CD4-positive, CD25-positive, alpha-beta regulatory T cell (primary cell): ENCODE measurements at regions not wholly inside any gene's neighbourhood (a gene's known extent, or its start where the extent isn't known, plus 50 kb on each side); places are given as distances from the start of the nearest gene placed in this dataset.

Experiments used
- ATAC-seq, 2 donors: fragments of 150-1000 bp; cut with Tn5 transposase; one replicate each; pipeline ENCODE4 v1.10.0; 2021; ENCODE audit warnings: low read depth in 2 of 2, moderate number of reproducible peaks in 2 of 2, moderate library complexity in 1 of 2
- DNase-seq, 3 donors: peaks; one replicate each; pipeline versions ENCODE4 v3.0.0 to v3.0.0-alpha.2; 2012 to 2022; ENCODE audit warnings: mixed read lengths in 1 of 3
- H3K27ac ChIP-seq: one replicate; pipeline ENCODE4 v1.7.0; 2013; ENCODE audit warnings: mild to moderate bottlenecking, low read length; ENCODE audit not compliant: insufficient read depth, poor library complexity, severe bottlenecking
- H3K27me3 ChIP-seq: one replicate; pipeline ENCODE4 v1.7.0; 2013; ENCODE audit warnings: low read length; ENCODE audit not compliant: control insufficient read depth, insufficient read depth
- H3K36me3 ChIP-seq: one replicate; pipeline ENCODE4 v1.7.0; 2013; ENCODE audit warnings: mild to moderate bottlenecking, low read length, moderate library complexity; ENCODE audit not compliant: control insufficient read depth, insufficient read depth
- H3K4me1 ChIP-seq: 2 replicates; pipeline ENCODE4 v1.7.0; 2013; ENCODE audit warnings: mild to moderate bottlenecking, low read length; ENCODE audit not compliant: insufficient read depth, control insufficient read depth, poor library complexity, severe bottlenecking
- H3K4me3 ChIP-seq: one replicate; pipeline ENCODE4 v1.7.0; 2013; ENCODE audit warnings: low read depth, mild to moderate bottlenecking, low read length, moderate library complexity
- H3K9me3 ChIP-seq, 2 experiments: 1 replicate in 1 of 2; 2 replicates in 1 of 2; pipeline ENCODE4 v1.7.0; 2013; ENCODE audit warnings: low read length in 2 of 2, mild to moderate bottlenecking in 1 of 2, moderate library complexity in 1 of 2; ENCODE audit not compliant: control insufficient read depth in 2 of 2
- H3K27ac Mint-ChIP-seq, 3 donors: one replicate each; pipeline ENCODE4 v1.8.0; 2020 to 2022; ENCODE audit warnings: mild to moderate bottlenecking in 3 of 3, mixed read lengths in 3 of 3, moderate library complexity in 2 of 3
- H3K27me3 Mint-ChIP-seq: one replicate; pipeline ENCODE4 v1.8.0; 2022; ENCODE audit warnings: mild to moderate bottlenecking, mixed read lengths
- H3K36me3 Mint-ChIP-seq: one replicate; pipeline ENCODE4 v1.8.0; 2020; ENCODE audit warnings: mixed read lengths
- H3K4me1 Mint-ChIP-seq, 4 donors: one replicate each; pipeline ENCODE4 v1.8.0; 2020 to 2022; ENCODE audit warnings: mixed read lengths in 4 of 4, mild to moderate bottlenecking in 1 of 4
- H3K4me3 Mint-ChIP-seq, 4 donors: one replicate each; pipeline ENCODE4 v1.8.0; 2020 to 2022; ENCODE audit warnings: mild to moderate bottlenecking in 4 of 4, mixed read lengths in 4 of 4, moderate library complexity in 3 of 4
- H3K9me3 Mint-ChIP-seq, 7 donors: one replicate each; pipeline ENCODE4 v1.8.0; 2020 to 2022; ENCODE audit warnings: mixed read lengths in 7 of 7, mild to moderate bottlenecking in 3 of 7, moderate library complexity in 2 of 7

- Histone ChIP-seq H3K27ac (no peak overlapping the region), H3K36me3 (no peaks in the 10 kb centered on the region), H3K4me1 (no peaks in the 10 kb centered on the region), H3K27me3 (no peaks in the 10 kb centered on the region), H3K4me3 (no peak overlapping the region), H3K9me3 (no peaks in the 10 kb centered on the region)
- DNase-seq = no peak
- H3K4me3 Mint-ChIP-seq = no peak overlapping the region
- H3K36me3 Mint-ChIP-seq = no peaks in the 10 kb centered on the region
- H3K27ac Mint-ChIP-seq = no peak overlapping the region
- H3K4me1 Mint-ChIP-seq = no peaks in the 10 kb centered on the region
- no peaks in the 10 kb centered on the region for H3K27me3 Mint-ChIP-seq
- ATAC-seq = no peak
- H3K9me3 Mint-ChIP-seq = peaks cover 3 to 16% (median 6%) of the 10 kb centered on the region in 7 donors
Measured at GRCh38 chr5:105708442-105708841, 1962.3 kb downstream of the EFNA5 start.

GRCh38 chr5:105702323-105702722 is 1968.4 kb downstream of the EFNA5 start:
- Mint-ChIP-seq H3K4me1 (no peaks in the 10 kb centered on the region), H3K27ac (no peak overlapping the region), H3K36me3 (no peaks in the 10 kb centered on the region), H3K9me3 (peaks cover 3 to 37% (median 9%) of the 10 kb centered on the region in 7 donors), H3K27me3 (no peaks in the 10 kb centered on the region), H3K4me3 (no peak overlapping the region)
- no peak overlapping the region for H3K4me3 ChIP-seq
- DNase-seq (no peak), ATAC-seq (no peak)
- no peak overlapping the region for H3K27ac ChIP-seq
- no peaks in the 10 kb centered on the region for H3K27me3 ChIP-seq
- H3K4me1 ChIP-seq = no peaks in the 10 kb centered on the region
- H3K9me3 ChIP-seq = peaks cover 3 to 19% of the 10 kb centered on the region in 2 experiments
- no peaks in the 10 kb centered on the region for H3K36me3 ChIP-seq

GRCh38 chr5:105696440-105696839 is 1974.3 kb downstream of the EFNA5 start:
- H3K36me3 ChIP-seq = no peaks in the 10 kb centered on the region
- Mint-ChIP-seq H3K4me1 (no peaks in the 10 kb centered on the region), H3K27ac (no peak overlapping the region), H3K9me3 (peaks cover 3 to 32% (median 8%) of the 10 kb centered on the region in 7 donors), H3K27me3 (no peaks in the 10 kb centered on the region), H3K4me3 (no peak overlapping the region), H3K36me3 (no peaks in the 10 kb centered on the region)
- no peak overlapping the region for H3K4me3 ChIP-seq
- peaks cover 3 to 23% of the 10 kb centered on the region in 2 experiments for H3K9me3 ChIP-seq
- DNase-seq (no peak), ATAC-seq (no peak)
- no peaks in the 10 kb centered on the region for H3K4me1 ChIP-seq
- H3K27ac ChIP-seq = no peak overlapping the region
- H3K27me3 ChIP-seq = no peaks in the 10 kb centered on the region

GRCh38 chr5:105695941-105696340 is 1974.8 kb downstream of the EFNA5 start:
- Histone ChIP-seq H3K27ac (no peak overlapping the region), H3K4me3 (no peak overlapping the region), H3K4me1 (no peaks in the 10 kb centered on the region), H3K9me3 (peaks cover 2 to 19% of the 10 kb centered on the region in 2 experiments), H3K36me3 (no peaks in the 10 kb centered on the region), H3K27me3 (no peaks in the 10 kb centered on the region)
- no peak overlapping the region for H3K4me3 Mint-ChIP-seq
- H3K9me3 Mint-ChIP-seq = peaks cover 2 to 28% (median 8%) of the 10 kb centered on the region in 7 donors
- no peak overlapping the region for H3K27ac Mint-ChIP-seq
- H3K27me3 Mint-ChIP-seq = no peaks in the 10 kb centered on the region
- ATAC-seq (no peak), DNase-seq (no peak)
- H3K36me3 Mint-ChIP-seq = no peaks in the 10 kb centered on the region
- H3K4me1 Mint-ChIP-seq = no peaks in the 10 kb centered on the region

- Mint-ChIP-seq H3K4me1 (no peaks in the 10 kb centered on the region), H3K27me3 (no peaks in the 10 kb centered on the region), H3K9me3 (peaks cover 0 to 8% (median 3%) of the 10 kb centered on the region in 7 donors), H3K4me3 (no peak overlapping the region), H3K27ac (no peak overlapping the region), H3K36me3 (no peaks in the 10 kb centered on the region)
- ATAC-seq = no peak
- Histone ChIP-seq H3K4me3 (no peak overlapping the region), H3K4me1 (no peaks in the 10 kb centered on the region), H3K36me3 (no peaks in the 10 kb centered on the region), H3K27ac (no peak overlapping the region), H3K9me3 (no peaks in the 10 kb centered on the region), H3K27me3 (no peaks in the 10 kb centered on the region)
- no peak for DNase-seq
Measured at GRCh38 chr5:105689596-105689995, 1981.1 kb downstream of the EFNA5 start.

DNA sequence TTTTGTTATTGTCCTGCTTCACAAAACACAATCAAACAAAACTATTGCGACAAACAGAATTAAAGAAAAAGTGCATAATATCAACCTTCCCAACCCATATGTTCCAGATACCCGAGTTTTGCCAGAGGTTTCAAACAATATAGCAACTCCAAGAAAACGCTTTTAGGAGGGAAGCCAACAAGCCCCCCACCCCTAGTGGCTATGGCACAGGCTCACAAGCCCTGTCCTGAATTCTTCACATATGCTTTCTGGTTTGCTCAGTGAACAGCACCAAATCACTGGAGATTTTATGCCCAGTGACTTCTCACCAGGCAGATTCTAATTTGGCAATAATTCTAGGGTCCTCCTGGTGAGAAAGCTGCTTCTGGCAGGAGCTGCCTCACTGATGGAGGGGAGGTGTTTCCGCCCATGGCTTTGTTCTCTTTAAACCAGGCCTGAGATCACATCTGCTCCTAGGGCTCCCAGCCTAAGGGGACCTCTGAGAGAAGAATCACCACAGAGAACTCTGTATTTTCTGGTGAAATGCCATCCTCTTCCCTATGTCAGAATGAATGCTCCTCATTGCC is 1982.4 kb downstream of the EFNA5 start:
- no peaks in the 10 kb centered on the region for H3K27me3 ChIP-seq
- H3K4me1 ChIP-seq = no peaks in the 10 kb centered on the region
- H3K36me3 Mint-ChIP-seq = no peaks in the 10 kb centered on the region

GRCh38 chr5:105687493-105687892 is 1983.2 kb downstream of the EFNA5 start:
- H3K4me1 ChIP-seq = no peaks in the 10 kb centered on the region
- Mint-ChIP-seq H3K27ac (no peak overlapping the region), H3K36me3 (no peaks in the 10 kb centered on the region), H3K9me3 (peaks cover 0 to 10% (median 4%) of the 10 kb centered on the region in 7 donors), H3K4me3 (no peak overlapping the region), H3K4me1 (no peaks in the 10 kb centered on the region), H3K27me3 (no peaks in the 10 kb centered on the region)
- no peak overlapping the region for H3K4me3 ChIP-seq
- no peak overlapping the region for H3K27ac ChIP-seq
- DNase-seq (no peak), ATAC-seq (no peak)
- no peaks in the 10 kb centered on the region for H3K27me3 ChIP-seq
- no peaks in the 10 kb centered on the region for H3K9me3 ChIP-seq
- no peaks in the 10 kb centered on the region for H3K36me3 ChIP-seq

More for the DNA sequence above, 1982.4 kb downstream of the EFNA5 start:
- Histone ChIP-seq H3K27ac (no peak overlapping the region), H3K4me3 (no peak overlapping the region), H3K9me3 (no peaks in the 10 kb centered on the region), H3K36me3 (no peaks in the 10 kb centered on the region)
- Mint-ChIP-seq H3K4me3 (no peak overlapping the region), H3K27me3 (no peaks in the 10 kb centered on the region), H3K4me1 (no peaks in the 10 kb centered on the region), H3K27ac (no peak overlapping the region), H3K9me3 (peaks cover 0 to 6% (median 2%) of the 10 kb centered on the region in 7 donors)
- no peak for ATAC-seq
- no peak for DNase-seq

GRCh38 chr5:105685884-105686283 is 1984.9 kb downstream of the EFNA5 start:
- Histone ChIP-seq H3K27ac (no peak overlapping the region), H3K36me3 (no peaks in the 10 kb centered on the region), H3K4me3 (no peak overlapping the region), H3K27me3 (no peaks in the 10 kb centered on the region), H3K9me3 (no peaks in the 10 kb centered on the region), H3K4me1 (no peaks in the 10 kb centered on the region)
- Mint-ChIP-seq H3K27me3 (no peaks in the 10 kb centered on the region), H3K27ac (peak overlapping the region in 1 of 3 donors; percentile 57), H3K4me1 (no peaks in the 10 kb centered on the region), H3K9me3 (peaks cover 0 to 16% (median 4%) of the 10 kb centered on the region in 7 donors), H3K36me3 (no peaks in the 10 kb centered on the region), H3K4me3 (no peak overlapping the region)
- DNase-seq (no peak), ATAC-seq (no peak)
